ENCODE measurements at regions not wholly inside any gene's neighbourhood (a gene's known extent, or its start where the extent isn't known, plus 50 kb on each side); places are given as distances from the start of the nearest gene placed in this dataset.

DNA sequence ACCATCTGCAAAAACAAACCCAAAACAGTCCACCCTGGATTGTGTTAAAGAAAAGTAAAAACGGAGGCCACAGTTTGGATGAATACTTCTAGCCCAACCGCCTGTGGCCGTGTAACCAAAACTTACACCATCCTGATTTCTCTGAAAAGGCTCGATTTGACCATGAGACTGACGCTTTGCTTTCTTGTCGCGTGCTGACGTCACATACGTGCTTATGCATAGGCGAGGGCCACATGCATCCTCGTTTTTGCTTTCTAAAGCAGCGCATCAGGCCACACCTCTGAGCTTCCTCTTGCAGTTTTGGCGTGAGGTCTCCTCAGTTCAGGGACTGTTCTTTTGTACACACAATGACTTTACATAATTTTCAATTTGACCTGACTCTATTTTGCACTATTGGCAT lies 526.6 kb downstream of the GLRX3 start:
- no peaks in the 10 kb centered on the region for H3K36me3 Mint-ChIP-seq (ENCODE audit: insufficient read depth, unreplicated experiment)
- no peak overlapping the region for H3K4me3 Mint-ChIP-seq (ENCODE audit: unreplicated experiment)
- no peak overlapping the region for H3K27ac Mint-ChIP-seq (ENCODE audit: low read depth, unreplicated experiment)
- intact Hi-C loops (cut with micrococcal nuclease) = no loop called here
- no peaks in the 10 kb centered on the region for H3K4me1 Mint-ChIP-seq (ENCODE audit: insufficient read depth, unreplicated experiment)
- no peak for DNase-seq (ENCODE audit: unreplicated experiment)
- peaks cover 12% of the 10 kb centered on the region for H3K27me3 Mint-ChIP-seq (ENCODE audit: insufficient read depth, unreplicated experiment)
- CTCF ChIA-PET = no interaction called here
- no TSS peak for BruUV-seq (replicated peaks)
- POLR2A ChIA-PET = interaction anchor here (1.0 kb wide), 1 partner anchor 10 kb away, joined by 6 read pairs; no protein-coding TSS in a partner anchor
- H3K9me3 Mint-ChIP-seq (ENCODE audit: unreplicated experiment) = peaks cover 2% of the 10 kb centered on the region
- TF ChIP-seq, protein P1, sequence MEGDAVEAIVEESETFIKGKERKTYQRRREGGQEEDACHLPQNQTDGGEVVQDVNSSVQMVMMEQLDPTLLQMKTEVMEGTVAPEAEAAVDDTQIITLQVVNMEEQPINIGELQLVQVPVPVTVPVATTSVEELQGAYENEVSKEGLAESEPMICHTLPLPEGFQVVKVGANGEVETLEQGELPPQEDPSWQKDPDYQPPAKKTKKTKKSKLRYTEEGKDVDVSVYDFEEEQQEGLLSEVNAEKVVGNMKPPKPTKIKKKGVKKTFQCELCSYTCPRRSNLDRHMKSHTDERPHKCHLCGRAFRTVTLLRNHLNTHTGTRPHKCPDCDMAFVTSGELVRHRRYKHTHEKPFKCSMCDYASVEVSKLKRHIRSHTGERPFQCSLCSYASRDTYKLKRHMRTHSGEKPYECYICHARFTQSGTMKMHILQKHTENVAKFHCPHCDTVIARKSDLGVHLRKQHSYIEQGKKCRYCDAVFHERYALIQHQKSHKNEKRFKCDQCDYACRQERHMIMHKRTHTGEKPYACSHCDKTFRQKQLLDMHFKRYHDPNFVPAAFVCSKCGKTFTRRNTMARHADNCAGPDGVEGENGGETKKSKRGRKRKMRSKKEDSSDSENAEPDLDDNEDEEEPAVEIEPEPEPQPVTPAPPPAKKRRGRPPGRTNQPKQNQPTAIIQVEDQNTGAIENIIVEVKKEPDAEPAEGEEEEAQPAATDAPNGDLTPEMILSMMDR (IDR thresholded peaks at IDR 0.05; ENCODE audit: unreplicated experiment) = no peak

DNA sequence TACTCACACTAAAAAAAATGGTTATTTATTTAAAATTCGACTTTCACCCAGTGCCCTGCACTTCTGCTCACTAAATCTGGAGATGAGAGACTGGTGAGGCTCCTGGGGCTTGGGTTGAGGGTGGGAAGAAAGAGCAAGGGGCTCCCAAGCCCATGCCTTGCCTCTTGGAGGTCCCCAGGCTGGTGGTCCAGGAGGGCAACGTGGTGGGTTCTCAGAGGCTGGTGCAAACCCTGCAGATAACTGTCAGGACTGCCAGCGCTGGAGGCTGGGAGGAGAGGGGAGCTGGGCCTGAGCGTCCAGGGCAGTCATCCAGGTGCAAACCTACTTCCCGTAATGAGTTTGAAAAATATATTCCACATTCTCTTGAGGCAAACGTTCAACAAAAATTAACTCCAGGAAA lies 528.3 kb downstream of the GLRX3 start:
- ChIA-PET CTCF (interaction anchor here (0.5 kb wide), 1 partner anchor 1358 kb away, joined by 3 read pairs; no protein-coding TSS in a partner anchor), POLR2A (no interaction called here)
- DNase-seq (ENCODE audit: unreplicated experiment) = no peak
- no TSS peak for BruUV-seq (replicated peaks)
- Mint-ChIP-seq H3K36me3 (ENCODE audit: insufficient read depth, unreplicated experiment) (no peaks in the 10 kb centered on the region), H3K4me3 (ENCODE audit: unreplicated experiment) (no peak overlapping the region), H3K27ac (ENCODE audit: low read depth, unreplicated experiment) (no peak overlapping the region), H3K27me3 (ENCODE audit: insufficient read depth, unreplicated experiment) (peaks cover 12% of the 10 kb centered on the region), H3K4me1 (ENCODE audit: insufficient read depth, unreplicated experiment) (no peaks in the 10 kb centered on the region), H3K9me3 (ENCODE audit: unreplicated experiment) (peaks cover 7% of the 10 kb centered on the region)
- TF ChIP-seq, protein P1 (IDR thresholded peaks at IDR 0.05; ENCODE audit: unreplicated experiment) = no peak
- intact Hi-C loops (cut with micrococcal nuclease) = no loop called here

DNA sequence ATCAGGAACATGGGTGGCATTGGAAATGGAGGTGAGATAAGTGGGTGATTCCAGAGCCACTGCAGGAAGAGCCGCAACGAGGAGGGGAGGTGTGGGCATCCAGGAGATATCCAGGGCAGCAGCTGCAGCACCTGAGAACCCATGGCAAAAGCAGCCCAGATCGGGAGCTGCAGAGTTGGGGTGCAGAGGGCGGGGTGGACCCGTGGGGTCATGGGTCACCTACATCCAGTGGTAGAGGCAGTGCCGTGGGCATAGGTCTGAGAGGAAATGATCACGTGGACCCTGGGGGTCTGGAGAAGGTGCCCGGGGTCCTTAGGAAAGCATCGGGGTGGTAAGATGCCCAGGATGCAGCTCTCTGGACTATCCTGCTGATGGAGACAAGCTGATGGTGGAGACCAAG lies 530.0 kb downstream of the GLRX3 start:
- TF ChIP-seq, protein P1 (IDR thresholded peaks at IDR 0.05; ENCODE audit: unreplicated experiment) = no peak
- Mint-ChIP-seq H3K27me3 (ENCODE audit: insufficient read depth, unreplicated experiment) (peaks cover 12% of the 10 kb centered on the region), H3K27ac (ENCODE audit: low read depth, unreplicated experiment) (no peak overlapping the region), H3K4me3 (ENCODE audit: unreplicated experiment) (no peak overlapping the region), H3K9me3 (ENCODE audit: unreplicated experiment) (peaks cover 7% of the 10 kb centered on the region), H3K4me1 (ENCODE audit: insufficient read depth, unreplicated experiment) (no peaks in the 10 kb centered on the region), H3K36me3 (ENCODE audit: insufficient read depth, unreplicated experiment) (no peaks in the 10 kb centered on the region)
- no TSS peak for BruUV-seq (replicated peaks)
- intact Hi-C loops (cut with micrococcal nuclease) = no loop called here
- ChIA-PET POLR2A (no interaction called here), CTCF (no interaction called here)
- DNase-seq (ENCODE audit: unreplicated experiment) = no peak

DNA sequence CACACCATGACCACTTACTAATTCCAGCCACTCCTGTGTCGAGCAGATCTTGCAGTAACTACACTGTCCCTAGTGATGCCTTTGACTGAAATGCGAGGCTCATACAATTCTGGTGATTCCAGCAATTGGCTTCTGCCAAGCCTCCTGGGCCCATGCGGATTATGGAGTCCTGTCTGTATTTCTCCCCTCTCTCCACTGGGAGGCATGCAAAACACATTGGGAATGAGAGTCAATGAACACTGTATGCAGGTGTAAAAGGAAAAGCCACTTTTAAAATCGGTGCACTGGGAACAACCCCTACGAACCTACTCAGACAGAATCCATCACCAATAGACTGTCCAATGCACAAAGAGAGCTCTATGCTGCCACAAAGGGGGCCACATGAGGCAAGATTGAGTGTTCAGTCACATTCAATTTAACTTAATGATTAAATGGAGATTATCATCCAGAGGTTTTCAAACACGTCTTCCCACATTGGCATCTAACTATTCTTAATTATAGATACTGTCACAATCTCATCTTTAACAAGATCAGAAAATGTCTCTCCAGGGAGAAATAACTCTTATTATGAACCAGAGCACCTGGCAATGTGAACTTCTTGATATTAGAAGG lies 550.6 kb downstream of the GLRX3 start:
- no peaks in the 10 kb centered on the region for H3K4me1 Mint-ChIP-seq (ENCODE audit: insufficient read depth, unreplicated experiment)
- TF ChIP-seq, protein P1 (IDR thresholded peaks at IDR 0.05; ENCODE audit: unreplicated experiment) = peak; percentile 38
- no peak overlapping the region for H3K4me3 Mint-ChIP-seq (ENCODE audit: unreplicated experiment)
- no peaks in the 10 kb centered on the region for H3K27me3 Mint-ChIP-seq (ENCODE audit: insufficient read depth, unreplicated experiment)
- POLR2A ChIA-PET = no interaction called here
- CTCF ChIA-PET = interaction anchor here (0.6 to 2.0 kb wide), 8 partner anchors 10 to 1311 kb away, joined by 3 to 5 read pairs (median 3); no protein-coding TSS in a partner anchor
- H3K27ac Mint-ChIP-seq (ENCODE audit: low read depth, unreplicated experiment) = no peak overlapping the region
- H3K9me3 Mint-ChIP-seq (ENCODE audit: unreplicated experiment) = peaks cover 8% of the 10 kb centered on the region
- DNase-seq (ENCODE audit: unreplicated experiment) = peak; percentile 21
- no peaks in the 10 kb centered on the region for H3K36me3 Mint-ChIP-seq (ENCODE audit: insufficient read depth, unreplicated experiment)
- intact Hi-C loops (cut with micrococcal nuclease) = loop anchor here (1.0 to 2.0 kb wide), 2 partner anchors 1101 to 1188 kb away; no protein-coding TSS in a partner anchor
- no TSS peak for BruUV-seq (replicated peaks)

Data from MCF 10A (cell line).